Pons (tissue), 1 donor: ENCODE measurements at regions not wholly inside any gene's neighbourhood (a gene's known extent, or its start where the extent isn't known, plus 50 kb on each side); places are given as distances from the start of the nearest gene placed in this dataset.
"Not testable (repeated sequence)": the region's sequence is repeated elsewhere in the genome, so short reads cannot be mapped to it uniquely, and the experiment has no call there.

Experiments used
- DNase-seq: peaks from one replicate; pipeline ENCODE4 v3.0.0-alpha.2; 2016; ENCODE audit warnings: low spot score

DNA sequence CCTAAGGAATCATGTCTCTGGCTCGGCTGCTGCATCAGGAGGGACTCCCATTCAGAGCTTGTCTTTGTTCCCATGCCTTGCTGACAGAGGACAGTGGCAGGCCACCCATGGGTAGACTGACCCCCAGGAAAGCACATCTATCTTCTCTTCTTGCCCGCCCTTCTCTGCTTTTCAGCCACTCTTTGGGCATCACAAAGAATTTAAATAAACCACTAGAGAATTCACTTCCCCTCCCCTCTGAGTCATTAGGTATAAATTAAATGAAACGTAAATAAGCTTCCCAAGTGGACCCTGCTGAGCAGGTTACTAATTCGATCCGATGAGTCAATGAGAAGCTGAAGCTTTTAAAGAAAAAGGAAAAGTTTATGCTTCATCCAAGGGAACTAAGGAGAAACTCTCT, 97.0 kb downstream of the DRD1 start:
- DNase-seq, result no peak

DNA sequence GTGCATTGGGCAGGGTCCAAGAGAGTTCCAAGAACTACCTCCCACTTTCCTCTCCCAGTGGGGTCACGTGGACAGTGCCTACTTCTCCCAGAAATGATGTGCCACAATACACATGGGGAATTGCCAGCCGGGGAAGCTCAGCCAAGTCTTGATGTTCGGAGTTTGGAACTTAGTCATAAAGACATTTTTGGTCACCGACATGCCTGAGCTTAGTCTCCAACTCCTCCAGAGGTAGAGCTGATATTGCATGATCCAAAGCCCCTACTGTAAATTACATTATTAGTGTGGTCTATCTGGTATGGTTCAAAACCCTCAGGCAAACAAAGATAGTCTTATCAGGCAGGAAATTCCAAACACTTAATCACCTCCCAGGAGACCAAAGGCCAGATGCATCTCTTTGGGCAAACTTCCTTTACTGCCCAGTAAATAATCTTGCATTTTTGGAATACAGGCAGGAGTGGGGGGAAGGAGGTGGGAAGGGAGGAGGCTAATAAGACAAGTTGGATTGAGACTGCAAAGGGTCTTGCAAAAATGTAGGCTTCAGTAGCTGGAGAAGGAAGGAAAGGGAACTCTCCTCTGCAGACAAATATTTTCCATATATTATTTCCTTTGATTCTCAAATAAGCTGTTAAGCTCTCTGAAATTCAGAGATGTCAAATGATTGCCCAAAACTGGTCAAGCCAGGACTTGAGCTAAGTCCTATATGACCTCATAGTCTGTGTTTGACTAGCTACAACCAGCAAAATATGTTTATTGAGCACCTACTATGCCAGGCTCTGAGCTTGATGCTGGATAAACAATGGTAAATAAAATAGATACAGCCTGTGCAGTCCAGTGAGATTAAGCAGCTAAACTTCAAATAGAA, 99.4 kb downstream of the DRD1 start:
- DNase-seq, result no peak

GRCh38 chr5:175343308-175343707, 100.7 kb downstream of the DRD1 start:
- no peak for DNase-seq

DNA sequence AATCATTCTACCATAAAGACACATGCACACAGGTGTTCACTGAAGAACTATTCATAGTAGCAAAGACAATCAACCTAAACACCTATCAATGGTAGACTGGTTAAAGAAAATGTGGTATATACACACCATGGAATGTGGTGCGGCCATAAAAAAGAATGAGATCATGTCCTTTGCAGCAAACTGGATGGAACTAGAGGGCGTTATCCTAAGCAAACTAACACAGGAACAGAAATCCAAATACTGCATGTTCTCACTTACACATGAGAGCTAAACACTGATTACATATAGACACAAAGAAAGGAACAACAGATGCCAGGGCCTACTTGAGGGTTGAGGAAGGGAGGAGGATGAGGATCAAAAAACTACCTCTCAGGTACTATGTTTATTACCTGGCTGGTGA, 103.8 kb downstream of the DRD1 start:
- no peak for DNase-seq

DNA sequence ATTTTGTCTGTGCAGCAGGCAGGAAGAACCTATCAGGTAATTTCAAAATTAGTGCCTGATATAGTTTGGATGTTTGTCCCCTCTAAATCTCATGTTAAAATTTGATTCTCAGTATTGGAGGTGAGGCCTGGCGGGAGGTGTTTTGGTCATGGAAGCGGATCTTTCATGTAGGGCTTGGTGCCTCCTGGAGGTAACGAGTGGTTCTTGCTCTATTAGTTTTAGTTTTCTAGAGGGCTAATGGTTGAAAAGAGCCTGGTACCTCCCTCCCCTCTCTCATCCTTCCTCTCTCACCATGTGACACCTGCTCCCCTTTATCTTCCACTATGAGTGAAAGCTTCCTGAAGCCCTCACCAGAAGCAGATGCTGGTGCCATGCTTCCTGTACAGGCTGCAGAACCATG, 106.3 kb downstream of the DRD1 start:
- DNase-seq, result no peak

GRCh38 chr5:175336781-175337180, 107.2 kb downstream of the DRD1 start:
- DNase-seq, result no peak

DNA sequence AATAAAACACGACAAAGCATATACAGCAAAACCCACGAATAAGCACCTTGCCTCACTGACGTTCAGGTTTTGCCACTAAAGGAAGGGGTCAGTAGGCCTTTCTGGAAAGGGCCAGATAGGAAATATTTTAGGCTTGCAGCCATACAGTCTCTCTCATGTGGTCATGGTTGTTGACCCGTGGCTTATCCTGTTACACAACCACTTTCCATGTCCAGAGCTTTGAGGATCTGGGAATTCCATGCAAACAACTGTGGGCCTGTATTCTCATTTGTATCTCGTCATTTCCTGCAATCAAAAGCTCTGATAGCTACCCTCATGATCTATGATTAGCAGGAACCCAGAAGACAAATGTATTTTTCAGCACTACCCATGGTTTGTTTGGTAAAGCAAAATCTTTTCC, 108.3 kb downstream of the DRD1 start:
- no peak for DNase-seq

DNA sequence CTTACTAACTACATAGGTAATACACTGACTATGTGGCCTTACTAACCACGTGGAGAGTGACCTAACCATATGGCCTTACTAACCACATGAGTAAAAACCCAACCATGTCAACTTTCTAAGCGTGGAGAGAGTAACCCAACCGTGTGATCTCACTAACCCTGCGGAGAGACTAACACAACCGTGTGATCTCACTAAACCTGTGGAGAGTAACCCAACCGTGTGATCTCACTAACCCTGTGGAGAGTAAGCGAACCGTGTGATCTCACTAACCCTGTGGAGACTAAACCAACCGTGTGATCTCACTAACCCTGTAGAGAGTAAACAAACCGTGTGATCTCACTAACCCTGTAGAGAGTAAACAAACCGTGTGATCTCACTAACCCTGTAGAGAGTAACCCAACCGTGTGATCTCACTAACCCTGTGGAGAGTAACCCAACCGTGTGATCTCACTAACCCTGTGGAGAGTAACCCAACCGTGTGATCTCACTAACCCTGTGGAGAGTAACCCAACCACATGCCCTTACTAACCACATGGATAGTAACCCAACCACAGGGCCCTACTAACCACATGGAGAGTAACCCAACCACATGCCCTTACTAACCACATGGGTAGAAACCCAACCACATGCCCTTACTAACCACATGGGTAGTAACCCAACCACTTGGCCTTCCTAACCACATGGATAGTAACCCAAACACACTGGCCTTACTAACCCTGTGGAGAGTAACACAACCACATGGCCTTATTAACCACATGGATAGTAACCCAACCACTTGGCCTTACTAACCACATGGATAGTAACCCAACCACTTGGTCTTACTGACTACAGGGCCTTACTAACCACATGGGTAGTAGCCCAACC, 112.6 kb downstream of the DRD1 start:
- DNase-seq, result not testable (repeated sequence)

- no peak for DNase-seq
Observed at GRCh38 chr5:175329976-175330375, 114.0 kb downstream of the DRD1 start.

GRCh38 chr5:175328687-175329086, 115.3 kb downstream of the DRD1 start:
- DNase-seq, result no peak

GRCh38 chr5:175328176-175328575, 115.8 kb downstream of the DRD1 start:
- DNase-seq, result no peak

- no peak for DNase-seq
Observed at GRCh38 chr5:175325681-175326080, 118.3 kb downstream of the DRD1 start.

DNA sequence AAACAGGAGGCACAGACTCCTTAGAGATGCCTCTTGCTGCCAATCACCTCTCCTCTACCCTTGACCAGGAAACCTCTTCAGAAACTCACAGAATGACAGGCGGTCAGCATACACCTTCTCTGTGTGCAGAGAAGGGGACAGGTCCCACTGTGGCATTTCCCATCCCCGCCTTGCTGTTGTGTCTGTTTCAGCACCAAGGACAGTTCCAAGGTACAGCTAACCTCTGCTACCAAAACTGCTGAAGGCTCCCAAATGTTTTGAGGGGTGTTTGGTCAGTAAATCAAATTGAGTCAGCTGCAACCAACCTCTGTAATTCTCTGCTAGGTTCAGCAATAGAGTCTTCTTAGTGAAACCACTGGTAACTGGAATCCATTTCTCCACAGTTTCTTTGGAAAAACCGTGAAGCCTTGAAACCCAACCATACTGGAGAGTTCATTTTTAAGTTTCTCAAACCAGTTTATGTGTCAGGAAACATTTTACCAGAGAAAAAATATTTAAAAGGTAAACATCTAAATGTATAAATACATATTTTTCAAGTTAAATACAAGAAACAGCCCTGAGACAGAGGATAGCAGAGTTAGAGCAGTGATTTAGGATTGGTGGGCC, 122.0 kb downstream of the DRD1 start:
- DNase-seq, result no peak

- DNase-seq, result no peak
Observed at GRCh38 chr5:175319199-175319598, 124.8 kb downstream of the DRD1 start.

DNA sequence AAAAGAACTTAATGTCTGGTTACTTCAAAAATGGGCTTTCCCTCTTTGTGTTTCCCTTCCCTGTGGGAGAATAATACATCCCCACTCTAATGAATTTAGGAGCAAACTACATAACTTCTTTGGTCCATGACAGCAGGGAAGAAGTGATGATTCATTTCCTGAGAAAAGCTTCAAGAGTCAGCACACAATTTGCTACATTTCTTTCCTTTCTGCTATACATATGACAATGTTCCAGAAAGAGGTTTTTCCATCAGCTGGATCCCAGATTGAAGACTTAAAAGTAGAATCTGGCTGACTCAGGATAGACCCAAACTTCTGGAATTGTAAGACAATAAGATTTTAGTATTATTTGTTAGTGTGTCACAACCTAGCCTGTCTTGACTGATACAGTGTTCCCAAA, 126.1 kb downstream of the DRD1 start:
- no peak for DNase-seq

GRCh38 chr5:175309218-175309810, 134.7 kb downstream of the DRD1 start:
- DNase-seq, result peak; percentile 3

GRCh38 chr5:175308701-175309100, 135.3 kb downstream of the DRD1 start:
- no peak for DNase-seq

- no peak for DNase-seq
Observed at GRCh38 chr5:175306381-175306780, 137.6 kb downstream of the DRD1 start.

GRCh38 chr5:175305251-175305650, 138.7 kb downstream of the DRD1 start:
- no peak for DNase-seq

- no peak for DNase-seq
Observed at GRCh38 chr5:175290379-175290778, 153.6 kb downstream of the DRD1 start.

DNA sequence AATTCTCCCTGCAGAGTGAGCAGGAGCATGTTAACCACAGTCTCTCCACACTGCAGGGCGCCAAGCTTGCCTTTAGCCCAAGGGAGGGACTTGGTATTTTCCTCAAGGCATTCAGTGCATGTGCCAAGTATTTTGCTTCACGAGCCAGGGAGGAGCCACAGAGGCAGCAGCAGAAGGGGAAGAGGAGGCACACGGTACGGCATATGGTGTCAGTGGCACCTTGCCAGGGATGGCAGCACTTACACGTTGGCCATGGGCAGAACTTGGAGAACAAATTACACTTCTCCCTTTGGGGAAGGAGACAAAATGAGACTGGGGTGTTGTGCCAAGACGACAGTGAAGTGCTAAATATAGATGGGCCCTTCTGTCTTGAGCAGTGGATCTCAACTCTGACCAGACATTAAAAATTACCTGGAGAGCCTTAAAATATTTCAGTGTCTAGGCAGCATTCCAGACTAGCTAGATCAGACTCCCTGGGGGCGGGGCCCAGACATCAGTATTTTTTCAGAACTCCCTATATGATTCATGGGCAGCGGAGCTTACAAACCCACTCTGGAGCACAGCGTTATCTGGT, 155.8 kb downstream of the DRD1 start:
- DNase-seq, result peak; percentile 31

GRCh38 chr5:175286981-175287380, 157.0 kb downstream of the DRD1 start:
- no peak for DNase-seq
